Adrenal gland (tissue), 5 donors: ENCODE measurements at regions not wholly inside any gene's neighbourhood (a gene's known extent, or its start where the extent isn't known, plus 50 kb on each side); places are given as distances from the start of the nearest gene placed in this dataset.

Source experiments
- CTCF ChIP-seq, 6 experiments: fragments of 450-650 bp in 4 of 6; fragments of 200-600 bp in 2 of 6; sonication (generic) in 1 of 6; IDR thresholded peaks; 1 replicate in 5 of 6; 2 replicates in 1 of 6; pipeline versions ENCODE4 v1.5.1 to v1.8.0; 2016 to 2021; ENCODE audit warnings: antibody characterized with exemption in 6 of 6, mild to moderate bottlenecking in 2 of 6, moderate library complexity in 1 of 6
- POLR2A ChIP-seq, 2 donors: fragments of 450-650 bp; IDR thresholded peaks; one replicate each; pipeline ENCODE4 v1.6.1; 2017; ENCODE audit warnings: antibody characterized with exemption in 2 of 2, mild to moderate bottlenecking in 2 of 2, moderate library complexity in 1 of 2
- donor health status: DM: no; HTN: no; CAD: no.

- TF ChIP-seq POLR2A (IDR thresholded peaks at IDR 0.05) (no peak), CTCF (IDR thresholded peaks at IDR 0.05) (no peak)
These were observed 80.2 kb upstream of the ESX1 start for GRCh38 chrX:104334971-104335370.
